ENCODE measurements at regions not wholly inside any gene's neighbourhood (a gene's known extent, or its start where the extent isn't known, plus 50 kb on each side); places are given as distances from the start of the nearest gene placed in this dataset.

GRCh38 chr5:123875561-123876275, 363.7 kb downstream of the CSNK1G3 start:
- DNase-seq (ENCODE audit: low read depth), result peak; percentile 27

DNA sequence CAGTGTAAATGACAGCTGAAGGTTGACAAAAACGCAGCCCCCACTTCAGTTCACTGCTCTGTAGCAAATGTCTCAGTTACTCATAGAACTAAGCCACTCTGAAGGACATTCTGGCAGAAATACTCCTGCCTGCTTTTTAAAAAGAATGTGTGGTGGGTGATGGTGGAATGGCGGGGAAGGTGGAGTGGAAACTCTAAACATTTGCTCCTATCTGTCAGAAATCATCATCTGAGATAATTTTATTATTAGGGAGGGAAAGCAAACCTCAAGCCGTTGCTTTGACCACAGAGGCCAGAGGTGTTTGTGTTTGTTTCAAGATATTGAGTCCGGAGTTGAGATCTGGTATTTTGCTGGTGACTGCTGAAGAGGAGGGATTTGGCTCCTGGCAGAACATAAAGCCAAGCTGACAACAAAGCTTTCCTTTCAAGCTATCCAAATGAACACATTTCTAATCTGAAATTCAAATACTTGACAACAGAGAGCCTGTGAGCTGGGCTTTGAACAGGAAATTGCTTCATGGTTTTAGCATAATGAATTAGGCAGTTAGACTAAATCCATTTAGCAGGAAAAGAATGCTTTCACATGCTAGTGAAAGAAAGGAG, 362.7 kb downstream of the CSNK1G3 start:
- peak; percentile 54 for DNase-seq (ENCODE audit: low read depth)

- no peak for DNase-seq (ENCODE audit: low read depth)
Measured at GRCh38 chr5:123873846-123874245, 361.9 kb downstream of the CSNK1G3 start.

GRCh38 chr5:123871373-123871772, 359.4 kb downstream of the CSNK1G3 start:
- no peak for DNase-seq (ENCODE audit: low read depth)

GRCh38 chr5:123868881-123869280, 356.9 kb downstream of the CSNK1G3 start:
- no peak for DNase-seq (ENCODE audit: low read depth)

DNA sequence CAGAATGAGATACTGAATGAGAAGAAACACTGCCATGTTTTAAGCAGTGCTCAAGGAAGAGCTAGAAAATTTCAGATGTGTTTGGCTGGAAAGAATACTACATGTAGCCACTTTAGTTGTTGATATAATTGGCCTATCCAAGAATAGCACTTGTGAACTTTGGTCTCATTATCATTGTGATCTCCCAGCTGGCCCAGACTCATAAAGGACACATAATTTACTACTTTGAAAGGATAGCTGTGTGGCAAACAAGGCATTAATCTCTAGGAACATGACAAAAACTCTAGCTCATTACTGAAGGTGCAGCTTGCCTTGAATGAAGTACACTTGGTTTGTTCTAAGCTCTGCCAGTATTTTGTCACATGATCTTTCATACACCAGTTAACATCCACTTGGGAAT, 356.3 kb downstream of the CSNK1G3 start:
- DNase-seq (ENCODE audit: low read depth), result no peak

DNA sequence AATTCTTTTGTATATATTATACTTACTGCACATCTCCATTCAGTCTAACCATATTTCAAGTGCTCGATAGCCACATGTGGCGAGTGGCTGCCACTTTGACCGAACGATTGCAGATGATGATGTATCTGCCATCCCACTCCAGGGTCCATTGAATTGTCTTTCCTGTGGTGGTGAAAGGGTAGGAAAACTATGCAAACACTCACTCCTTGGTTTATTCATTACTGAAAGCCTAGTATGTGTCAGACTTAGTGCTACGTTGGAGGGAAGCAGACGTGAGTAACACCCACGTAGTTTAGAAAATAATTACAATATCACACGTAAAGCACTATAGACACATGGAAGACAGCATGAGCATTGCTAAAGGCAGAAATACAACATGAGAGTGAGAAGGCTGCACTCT, 353.7 kb downstream of the CSNK1G3 start:
- no peak for DNase-seq (ENCODE audit: low read depth)

DNA sequence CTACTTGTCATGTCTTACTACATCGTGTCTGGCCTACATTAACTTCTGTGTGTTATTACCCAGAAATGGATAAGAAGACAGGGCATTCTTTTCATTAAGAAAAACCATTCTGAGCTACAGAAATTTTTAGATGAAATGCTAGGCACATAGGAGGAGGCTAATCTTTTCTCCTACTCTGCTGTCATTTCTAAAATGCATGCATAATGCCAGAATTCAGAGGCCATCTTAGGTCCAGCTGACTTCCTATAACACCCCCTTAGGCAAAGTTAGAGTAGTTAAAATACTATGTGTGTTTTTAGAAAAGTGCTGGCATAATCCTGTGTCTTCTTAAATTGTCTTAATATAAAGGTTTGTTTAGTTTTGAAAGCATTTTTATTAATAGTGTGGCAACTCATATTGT, 352.6 kb downstream of the CSNK1G3 start:
- no peak for DNase-seq (ENCODE audit: low read depth)

- DNase-seq (ENCODE audit: low read depth), result no peak
Measured at GRCh38 chr5:123858938-123859337, 347.0 kb downstream of the CSNK1G3 start.

DNA sequence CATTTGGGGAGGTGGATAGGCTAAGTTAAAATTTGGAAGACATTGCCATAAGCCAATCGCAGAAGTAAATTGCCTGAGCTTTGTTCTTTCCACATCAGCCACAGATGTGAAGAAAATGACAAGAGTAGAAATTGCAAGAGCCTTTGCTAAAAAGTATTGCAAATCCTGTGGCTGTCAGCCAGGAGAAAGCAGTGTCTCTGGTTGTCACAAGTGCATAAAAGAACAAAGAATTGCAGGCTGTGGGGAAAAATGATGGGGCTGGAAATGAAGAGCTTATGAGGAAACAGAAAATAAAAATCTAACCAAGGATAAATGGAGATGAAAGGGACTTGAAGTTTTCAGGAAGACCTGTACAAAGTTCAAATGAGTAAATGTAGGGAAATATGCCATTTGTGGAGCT, 344.8 kb downstream of the CSNK1G3 start:
- DNase-seq (ENCODE audit: low read depth), result no peak

GRCh38 chr5:123855609-123856008, 343.6 kb downstream of the CSNK1G3 start:
- DNase-seq (ENCODE audit: low read depth), result peak; percentile 38

DNA sequence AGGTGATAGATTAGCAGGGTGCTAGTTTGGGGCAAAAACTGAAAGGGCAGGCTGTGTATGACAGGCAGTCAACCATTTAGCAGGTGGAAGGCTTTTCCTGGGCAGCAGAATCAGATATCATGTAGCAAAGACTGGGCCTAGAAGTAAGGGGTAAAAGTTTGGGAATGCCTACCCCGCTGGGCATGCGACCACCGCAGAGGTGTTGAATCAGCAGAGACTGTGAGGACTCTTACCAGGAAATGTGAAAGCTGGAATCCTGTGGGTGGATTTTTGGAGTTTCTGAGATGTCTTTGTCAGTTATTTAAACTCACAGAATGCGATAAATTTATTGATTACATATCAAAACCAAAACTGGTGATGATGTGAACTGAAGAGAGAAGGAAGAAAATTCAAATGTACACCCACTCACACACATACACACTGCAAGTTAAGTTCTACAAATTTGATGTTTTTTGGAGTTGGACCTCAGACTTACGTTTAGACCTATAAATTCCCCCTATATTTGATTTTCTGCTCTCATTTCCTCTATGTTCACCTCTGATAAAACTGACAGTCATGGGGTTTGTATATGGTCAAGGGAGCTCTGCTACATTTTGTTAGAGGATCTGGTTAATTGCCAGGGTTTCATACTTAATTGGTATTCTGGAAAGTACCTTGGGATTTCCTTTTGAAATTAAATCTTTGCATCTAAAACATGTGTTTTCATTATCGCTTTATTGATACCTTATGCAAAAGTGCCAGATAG, 333.6 kb downstream of the CSNK1G3 start:
- no peak for DNase-seq (ENCODE audit: low read depth)

- no peak for DNase-seq (ENCODE audit: low read depth)
Measured at GRCh38 chr5:123844873-123845272, 332.9 kb downstream of the CSNK1G3 start.

DNA sequence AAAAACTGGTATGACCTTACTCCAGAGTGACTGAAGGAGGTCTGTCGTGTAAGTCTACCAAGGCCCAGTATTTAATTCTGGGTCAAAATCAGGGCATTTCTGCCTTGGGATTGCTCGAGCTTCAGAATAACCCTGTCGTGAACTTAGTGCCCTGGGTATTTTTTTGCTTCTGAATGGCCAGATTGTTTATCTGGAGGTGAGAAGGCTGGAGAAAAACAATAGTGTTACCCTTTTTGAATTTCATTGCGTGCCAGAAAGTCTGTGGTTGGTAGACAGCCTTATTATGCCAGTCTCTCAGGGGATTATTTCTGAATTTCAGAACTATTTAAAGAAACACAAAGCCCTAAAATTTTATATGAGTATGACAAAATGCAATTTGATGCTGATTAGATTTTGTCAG, 323.4 kb downstream of the CSNK1G3 start:
- no peak for DNase-seq (ENCODE audit: low read depth)

DNA sequence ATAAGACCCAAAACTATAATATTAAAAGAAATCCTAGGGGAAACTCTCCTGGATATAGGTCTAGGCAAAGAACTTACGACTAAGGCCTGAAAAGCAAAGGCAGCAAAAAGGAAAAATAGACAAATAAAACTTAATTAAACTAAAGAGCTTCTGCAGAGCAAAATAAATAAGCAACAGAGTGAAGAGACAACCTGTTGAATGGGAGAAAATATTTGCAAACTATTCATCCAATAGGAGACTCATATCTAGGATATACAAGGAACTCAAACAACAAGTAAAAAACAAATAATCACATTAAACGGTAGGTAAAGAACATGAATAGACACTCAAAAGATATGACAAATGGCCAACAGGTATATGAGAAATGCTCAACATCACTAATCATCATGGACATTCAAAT, 318.6 kb downstream of the CSNK1G3 start:
- no peak for DNase-seq (ENCODE audit: low read depth)

DNA sequence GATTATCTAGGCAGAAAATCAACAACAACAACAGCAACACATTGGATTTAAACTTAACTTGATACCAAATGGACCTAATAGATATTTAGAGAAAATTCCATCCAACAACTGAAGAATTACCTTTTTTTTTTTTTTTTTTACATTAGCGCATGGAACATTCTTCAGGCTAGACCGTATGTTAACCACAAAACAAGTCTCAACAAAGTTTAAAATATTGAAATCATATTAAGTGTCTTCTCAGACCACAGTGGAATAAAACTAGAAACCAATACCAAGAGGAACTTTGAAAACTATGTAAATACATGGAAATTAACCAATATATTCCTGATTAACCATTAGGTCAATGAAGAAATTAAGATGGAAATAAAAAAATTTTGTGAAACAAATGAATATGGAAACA, 315.8 kb downstream of the CSNK1G3 start:
- DNase-seq (ENCODE audit: low read depth), result no peak

GRCh38 chr5:123819833-123820232, 307.9 kb downstream of the CSNK1G3 start:
- no peak for DNase-seq (ENCODE audit: low read depth)

DNA sequence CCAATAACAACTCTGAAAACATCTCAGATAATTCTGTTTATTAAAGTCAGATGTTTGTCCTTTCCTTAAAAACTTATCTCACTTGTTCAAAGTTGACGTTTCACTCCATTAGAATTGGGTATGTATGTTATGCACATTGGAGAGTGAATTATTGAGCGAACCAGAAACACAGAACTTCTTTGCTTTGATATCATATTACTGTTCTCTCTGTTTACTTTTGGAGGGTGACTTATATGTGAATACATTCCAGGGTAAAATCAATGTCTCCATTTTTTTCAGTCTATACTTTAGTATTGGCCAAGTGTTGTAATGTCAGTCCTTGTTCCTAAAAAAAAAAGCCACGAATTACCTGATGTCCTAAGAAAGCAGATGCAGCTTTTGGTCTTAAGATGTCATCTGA, 307.4 kb downstream of the CSNK1G3 start:
- DNase-seq (ENCODE audit: low read depth), result no peak

DNA sequence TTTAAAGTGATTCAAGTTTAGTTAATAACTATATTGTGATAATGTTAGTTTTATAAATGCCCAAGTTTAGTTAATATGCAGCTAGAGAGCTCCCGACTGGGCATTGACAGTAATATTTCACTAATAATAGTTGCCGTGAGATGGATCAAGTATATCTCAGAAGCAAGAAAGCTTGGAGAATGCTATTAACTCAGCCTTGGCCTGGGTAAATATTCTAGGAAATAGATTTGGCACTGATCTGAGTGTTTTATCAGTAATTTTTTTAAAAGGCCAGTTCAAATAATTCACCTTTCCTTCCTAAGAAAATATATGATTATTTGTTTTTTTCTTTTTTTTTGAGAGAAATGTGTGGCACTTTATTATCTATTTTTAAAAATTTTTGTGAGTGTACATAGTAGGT, 305.3 kb downstream of the CSNK1G3 start:
- no peak for DNase-seq (ENCODE audit: low read depth)

- DNase-seq (ENCODE audit: low read depth), result peak; percentile 49
Measured at GRCh38 chr5:123814801-123815470, 303.0 kb downstream of the CSNK1G3 start.

GRCh38 chr5:123813937-123814624, 302.1 kb downstream of the CSNK1G3 start:
- DNase-seq (ENCODE audit: low read depth), result peak; percentile 59

DNA sequence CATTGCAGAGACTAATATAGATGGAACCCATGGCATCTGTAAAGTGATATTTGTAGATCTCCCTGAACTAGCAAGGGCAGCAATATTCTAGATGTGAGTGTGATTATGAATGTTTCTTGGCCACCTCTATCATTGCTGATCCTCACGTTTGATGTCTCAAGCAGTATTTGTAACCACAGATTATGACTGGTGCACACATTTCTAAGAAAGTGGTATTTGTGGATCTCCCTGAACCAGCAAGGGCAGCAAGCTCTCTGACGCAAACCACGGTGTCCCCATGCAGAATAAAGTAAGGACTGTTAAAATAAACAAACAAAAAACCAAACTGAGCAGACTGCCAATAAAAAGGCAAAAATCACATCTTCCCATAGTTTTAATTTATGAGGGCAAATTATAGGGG, 301.3 kb downstream of the CSNK1G3 start:
- DNase-seq (ENCODE audit: low read depth), result no peak
